ENCODE measurements at regions not wholly inside any gene's neighbourhood (a gene's known extent, or its start where the extent isn't known, plus 50 kb on each side); places are given as distances from the start of the nearest gene placed in this dataset.
"Not testable (repeated sequence)": the region's sequence is repeated elsewhere in the genome, so short reads cannot be mapped to it uniquely, and the experiment has no call there.

- not testable (repeated sequence) for DNase-seq
Measured at GRCh38 chr6:48591158-48591557, 480.2 kb upstream of the PTCHD4 start.

GRCh38 chr6:48584846-48585245, 473.8 kb upstream of the PTCHD4 start:
- DNase-seq, result no peak

- no peak for DNase-seq
Measured at GRCh38 chr6:48570656-48571055, 459.7 kb upstream of the PTCHD4 start.

DNA sequence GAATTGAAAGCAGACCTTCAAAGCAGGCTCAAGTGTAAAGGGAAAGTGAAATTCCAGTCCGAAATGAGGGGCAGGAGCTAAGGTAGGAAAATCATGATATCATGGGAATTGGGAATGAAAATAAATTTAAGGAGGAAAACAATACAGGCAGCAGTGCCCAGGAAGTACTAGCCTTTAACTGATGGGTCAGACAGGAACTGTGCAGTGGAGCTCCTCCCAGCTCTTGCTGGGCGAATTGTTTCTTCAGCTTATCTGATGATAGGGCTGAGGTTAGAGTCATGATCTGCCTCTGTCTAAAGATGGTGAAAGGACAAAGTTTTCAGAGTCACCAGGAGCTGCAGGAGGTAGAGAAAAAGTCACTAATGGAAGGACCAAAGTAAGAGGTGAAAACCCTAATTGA, 457.9 kb upstream of the PTCHD4 start:
- DNase-seq, result no peak

GRCh38 chr6:48567016-48567415, 456.0 kb upstream of the PTCHD4 start:
- no peak for DNase-seq

DNA sequence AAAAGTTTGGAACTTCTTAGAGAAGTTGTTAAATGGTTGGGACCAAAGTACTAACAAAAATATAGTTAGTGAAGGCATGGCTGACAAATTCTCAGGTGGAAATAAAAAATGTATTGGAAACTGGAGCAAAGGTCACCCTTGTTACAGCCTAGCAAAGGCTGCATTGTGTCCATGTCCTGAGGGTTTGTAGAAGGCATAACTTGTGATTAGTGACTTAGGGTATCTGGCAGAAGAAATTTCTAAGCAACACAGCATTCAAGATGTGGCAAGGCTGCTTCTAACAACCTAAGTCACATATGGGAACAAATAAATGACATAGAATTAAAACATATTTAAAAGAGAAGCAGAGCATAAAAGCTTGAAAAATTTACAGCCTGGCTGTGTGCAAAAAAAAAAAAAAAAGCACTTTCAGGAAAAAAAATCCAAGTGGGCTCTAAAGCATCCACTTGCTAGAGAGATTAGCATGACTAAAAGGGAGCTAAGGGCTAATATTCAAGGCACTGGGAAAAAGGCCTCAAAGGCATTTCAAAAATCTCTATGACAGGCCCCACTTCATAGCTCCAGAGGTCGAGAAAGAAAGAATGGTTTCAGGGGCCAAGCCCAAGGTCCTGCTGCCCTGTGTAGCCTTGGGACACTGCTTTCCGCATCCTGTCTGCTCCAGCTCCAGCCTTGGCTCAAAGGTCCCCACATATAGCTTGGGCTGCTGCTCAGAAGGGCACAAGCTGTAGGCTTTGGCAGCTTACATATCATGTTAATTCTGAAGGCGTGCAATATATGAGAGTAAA, 453.2 kb upstream of the PTCHD4 start:
- DNase-seq, result no peak

DNA sequence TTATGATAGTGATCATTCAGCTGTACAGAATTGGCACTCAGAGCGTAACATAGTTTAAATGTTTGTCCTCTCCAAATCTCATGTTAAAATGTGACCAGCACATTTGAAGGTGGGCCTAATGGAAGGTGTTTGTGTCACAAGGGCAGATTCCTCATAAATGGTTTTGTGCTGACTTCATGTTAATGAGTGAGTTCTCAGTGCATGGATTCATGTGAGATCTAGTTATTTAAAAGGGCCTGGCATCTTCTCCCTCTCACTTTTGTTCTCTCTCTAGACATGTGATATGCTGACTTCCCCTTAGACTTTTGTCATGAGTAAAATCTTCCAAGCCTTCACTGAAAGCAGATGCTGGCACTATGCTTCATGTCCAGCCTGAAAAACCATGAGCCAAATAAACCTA, 452.4 kb upstream of the PTCHD4 start:
- DNase-seq, result no peak

- DNase-seq, result no peak
Measured at GRCh38 chr6:48560408-48560807, 449.4 kb upstream of the PTCHD4 start.

GRCh38 chr6:48553467-48554189, 442.6 kb upstream of the PTCHD4 start:
- no peak for DNase-seq

GRCh38 chr6:48552905-48553304, 441.9 kb upstream of the PTCHD4 start:
- DNase-seq, result no peak

DNA sequence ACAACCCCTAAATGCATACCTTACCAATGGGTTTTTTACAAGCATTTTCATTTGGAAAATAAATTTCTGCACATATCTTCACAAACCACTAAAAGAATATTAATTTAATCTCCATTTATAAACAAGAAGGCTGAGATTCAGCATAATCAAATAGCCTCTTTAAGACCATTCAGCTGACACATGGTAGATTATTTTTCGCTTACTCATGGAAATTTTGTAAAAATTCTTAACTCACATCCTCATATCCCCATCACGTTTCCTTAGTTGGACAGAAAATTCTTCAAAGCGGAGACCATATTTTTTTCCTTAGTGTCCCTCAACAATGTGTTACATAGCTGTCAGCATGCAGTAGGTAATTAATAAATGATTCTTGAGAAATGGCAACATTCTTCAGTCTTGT, 439.6 kb upstream of the PTCHD4 start:
- no peak for DNase-seq

GRCh38 chr6:48542191-48542590, 431.2 kb upstream of the PTCHD4 start:
- no peak for DNase-seq

DNA sequence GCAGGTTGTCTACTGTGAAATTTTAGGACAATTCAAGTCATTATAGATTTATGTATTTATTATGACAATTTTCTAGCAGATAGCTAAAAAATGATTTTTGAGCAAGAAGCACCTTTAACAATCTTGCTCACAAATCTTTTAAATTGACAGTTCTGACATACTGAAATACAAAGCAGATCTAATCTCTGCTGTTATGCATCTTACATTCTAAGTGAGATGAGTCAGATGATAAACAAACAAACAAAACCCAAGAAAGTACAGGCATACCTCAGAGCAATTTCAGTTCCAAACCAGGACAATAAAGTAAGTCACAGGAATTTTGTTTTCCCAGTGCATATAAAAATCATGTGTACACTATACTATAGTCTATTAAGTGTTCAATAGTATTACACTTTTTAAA, 430.7 kb upstream of the PTCHD4 start:
- DNase-seq, result no peak

DNA sequence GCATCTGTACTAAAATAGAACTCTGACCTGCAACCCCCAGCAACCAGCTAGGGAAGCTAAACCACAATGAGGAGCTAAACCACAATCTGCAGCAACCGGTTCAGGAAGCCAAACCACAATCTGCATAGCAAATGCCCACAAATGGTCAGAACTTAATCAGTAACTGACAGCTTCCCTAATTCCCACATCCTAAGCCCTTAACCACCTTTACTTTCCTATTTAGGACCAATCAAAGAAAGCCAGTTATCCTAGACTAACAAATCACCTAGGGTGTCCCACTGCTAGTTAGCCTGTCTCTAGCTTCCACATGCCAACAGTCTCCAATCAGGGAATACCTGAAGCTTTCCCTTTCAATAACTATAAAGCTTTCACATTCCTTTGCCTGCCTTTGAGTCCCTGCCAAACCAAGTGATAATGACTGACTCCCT, 424.6 kb upstream of the PTCHD4 start:
- DNase-seq, result no peak

DNA sequence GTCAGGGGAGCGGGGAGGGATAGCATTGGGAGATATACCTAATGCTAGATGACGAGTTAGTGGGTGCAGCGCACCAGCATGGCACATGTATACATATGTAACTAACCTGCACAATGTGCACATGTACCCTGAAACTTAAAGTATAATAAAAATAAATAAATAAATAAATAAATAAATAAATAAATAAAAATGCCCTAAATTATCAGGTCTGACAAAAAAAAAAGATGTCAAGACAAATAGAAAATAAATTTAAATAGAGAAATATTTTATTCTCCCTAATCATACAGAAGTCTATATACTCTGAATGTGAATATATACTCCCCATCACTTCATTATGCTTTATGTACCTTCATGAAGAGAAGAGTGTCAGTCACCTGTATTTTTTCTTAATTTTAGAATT, 420.0 kb upstream of the PTCHD4 start:
- not testable (repeated sequence) for DNase-seq

GRCh38 chr6:48525849-48526248, 414.9 kb upstream of the PTCHD4 start:
- DNase-seq, result no peak

GRCh38 chr6:48520951-48521350, 410.0 kb upstream of the PTCHD4 start:
- DNase-seq, result no peak

DNA sequence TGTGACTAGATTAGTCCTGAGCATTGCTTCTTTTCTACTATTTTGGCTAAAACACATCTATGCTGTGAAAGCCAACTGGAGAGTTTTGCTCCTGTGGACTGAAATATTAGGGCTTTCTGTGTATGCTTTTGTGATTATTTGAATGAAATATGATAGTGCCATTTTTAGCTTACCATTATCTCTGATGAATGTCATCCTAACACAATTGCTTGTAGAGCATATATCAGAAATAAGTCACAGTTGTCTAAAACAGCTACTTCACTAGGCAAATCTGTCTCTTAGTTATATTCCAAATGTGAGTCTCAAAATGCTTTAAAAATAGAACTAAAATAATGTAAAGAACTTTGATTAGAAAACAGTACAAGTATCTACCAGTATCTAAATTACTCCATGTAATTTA, 401.4 kb upstream of the PTCHD4 start:
- no peak for DNase-seq

GRCh38 chr6:48511378-48511777, 400.4 kb upstream of the PTCHD4 start:
- no peak for DNase-seq

- DNase-seq, result no peak
Measured at GRCh38 chr6:48505621-48506020, 394.6 kb upstream of the PTCHD4 start.

DNA sequence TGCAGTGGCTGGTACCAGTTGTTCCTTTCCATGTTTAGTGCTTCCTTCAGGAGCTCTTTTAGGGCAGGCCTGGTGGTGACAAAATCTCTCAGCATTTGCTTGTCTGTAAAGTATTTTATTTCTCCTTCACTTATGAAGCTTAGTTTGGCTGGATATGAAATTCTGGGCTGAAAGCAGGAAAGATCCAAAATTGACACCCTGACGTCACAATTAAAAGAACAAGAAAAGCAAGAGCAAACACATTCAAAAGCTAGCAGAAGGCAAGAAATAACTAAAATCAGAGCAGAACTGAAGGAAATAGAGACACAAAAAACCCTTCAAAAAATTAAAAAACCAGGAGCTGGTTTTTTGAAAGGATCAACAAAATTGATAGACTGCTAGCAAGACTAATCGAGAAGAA, 382.4 kb upstream of the PTCHD4 start:
- DNase-seq, result not testable (repeated sequence)

GRCh38 chr6:48490658-48491057, 379.7 kb upstream of the PTCHD4 start:
- no peak for DNase-seq

- no peak for DNase-seq
Measured at GRCh38 chr6:48486876-48487275, 375.9 kb upstream of the PTCHD4 start.

DNA sequence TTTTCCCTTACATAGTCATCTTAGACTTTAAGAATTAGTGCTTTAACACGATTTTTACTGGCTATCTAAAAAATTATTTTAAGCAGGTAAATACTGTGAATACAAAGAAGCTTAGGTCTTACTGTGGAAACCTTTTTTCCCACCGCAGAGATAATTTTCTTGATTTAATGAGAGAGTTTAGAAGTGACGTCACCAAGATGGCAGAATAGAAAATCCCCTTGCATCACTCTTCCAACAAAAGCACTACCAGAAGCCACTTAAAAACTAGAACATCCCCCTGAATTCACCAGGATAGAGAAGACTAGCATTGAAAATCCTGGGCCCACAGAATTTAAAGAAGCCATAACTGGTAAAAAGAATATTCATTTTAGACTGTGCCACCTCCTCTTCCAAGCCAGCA, 375.4 kb upstream of the PTCHD4 start:
- DNase-seq, result no peak

DNA sequence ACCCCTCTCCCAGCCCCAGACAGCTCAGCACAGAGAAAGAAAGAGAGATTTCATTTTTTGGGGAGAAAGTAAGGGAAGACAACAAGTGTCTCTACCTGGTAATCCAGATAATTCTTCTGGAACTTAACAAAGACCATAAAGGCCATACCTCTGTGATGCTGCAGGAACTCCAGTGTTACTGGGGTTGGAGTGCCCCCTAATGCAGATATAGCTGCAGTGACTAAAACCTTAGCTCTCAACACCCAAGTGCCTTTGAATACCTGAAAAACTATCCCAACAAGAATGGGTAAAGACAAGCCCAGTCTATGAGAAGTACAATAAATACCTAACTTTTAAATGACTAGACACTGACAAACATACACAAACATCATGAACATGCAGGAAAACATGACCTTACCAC, 365.3 kb upstream of the PTCHD4 start:
- DNase-seq, result no peak
